H1 (cell line): ENCODE measurements at regions not wholly inside any gene's neighbourhood (a gene's known extent, or its start where the extent isn't known, plus 50 kb on each side); places are given as distances from the start of the nearest gene placed in this dataset.

Experiments
- CTCF ChIA-PET: fragments of 300-600 bp; sonication (Branson Sonifier 250); formaldehyde crosslinking; loops from one replicate; lab custom pipeline; 2021; ENCODE audit not compliant: partially characterized antibody; lab: Charles Lee
- POLR2A ChIA-PET: fragments of 300-600 bp; sonication (Branson Sonifier 250); formaldehyde crosslinking; loops from one replicate; lab custom pipeline; 2021; ENCODE audit warnings: inconsistent platforms; ENCODE audit not compliant: partially characterized antibody; lab: Charles Lee
- DNase-seq, 2 experiments: peaks; one replicate each; pipeline versions ENCODE4 v3.0.0 to v3.0.0-alpha.2; 2010 to 2022; ENCODE audit warnings: low spot score in 2 of 2, low read depth in 1 of 2, mixed read lengths in 1 of 2
- FAIRE-seq: peaks from 2 replicates; lab custom pipeline; 2011; peaks lifted over from hg19 to GRCh38; lab: Jason Lieb, UNC
- H2AFZ ChIP-seq: 2 replicates; pipeline ENCODE4 v1.8.1; 2012; ENCODE audit warnings: low read length, inconsistent platforms
- H2AK5ac ChIP-seq: 2 replicates; pipeline ENCODE4 v1.6.1; 2013; ENCODE audit warnings: low read depth, low read length
- H2BK120ac ChIP-seq: replicated peaks from 2 replicates; pipeline ENCODE3; 2013; ENCODE audit warnings: low read depth, low read length, inconsistent platforms
- H2BK12ac ChIP-seq: 2 replicates; pipeline ENCODE4 v1.6.1; 2013; ENCODE audit warnings: low read depth, low read length
- H2BK15ac ChIP-seq: 2 replicates; pipeline ENCODE4 v1.6.1; 2013; ENCODE audit warnings: low read length
- H2BK20ac ChIP-seq: 2 replicates; pipeline ENCODE4 v1.6.1; 2013; ENCODE audit warnings: low read length
- H2BK5ac ChIP-seq: 2 replicates; pipeline ENCODE4 v1.6.1; 2013; ENCODE audit warnings: low read depth, low read length
- H3K14ac ChIP-seq: 2 replicates; pipeline ENCODE4 v1.6.1; 2013; ENCODE audit warnings: inconsistent platforms; ENCODE audit not compliant: insufficient read length
- H3K18ac ChIP-seq: 2 replicates; pipeline ENCODE4 v1.6.1; 2013; ENCODE audit warnings: low read length; ENCODE audit errors: extremely low read depth
- H3K23ac ChIP-seq: 2 replicates; pipeline ENCODE4 v1.6.1; 2013; ENCODE audit warnings: inconsistent platforms; ENCODE audit not compliant: insufficient read length
- H3K23me2 ChIP-seq: 2 replicates; pipeline ENCODE4 v1.6.1; 2013; ENCODE audit warnings: low read depth, low read length
- H3K27ac ChIP-seq: 2 replicates; pipeline ENCODE4 v1.6.1; 2011; ENCODE audit warnings: low read depth, low read length, inconsistent platforms
- H3K27me3 ChIP-seq, 4 experiments: replicated peaks in 1 of 4; 1 replicate in 1 of 4; 2 replicates in 3 of 4; pipeline versions ENCODE4 v1.6.1 to v1.8.1; 2011 to 2013; ENCODE audit warnings: low read length in 3 of 4, mild to moderate bottlenecking in 3 of 4, inconsistent platforms in 2 of 4, mixed read lengths in 2 of 4, moderate library complexity in 1 of 4; ENCODE audit not compliant: control insufficient read depth in 3 of 4, insufficient read depth in 3 of 4; ENCODE audit errors: extremely low read depth in 1 of 4
- H3K36me3 ChIP-seq, 4 experiments: 2 replicates each; pipeline versions ENCODE4 v1.6.1 to v1.8.1; 2011 to 2013; ENCODE audit warnings: mild to moderate bottlenecking in 4 of 4, low read length in 3 of 4, moderate library complexity in 2 of 4, control low read depth in 1 of 4, inconsistent platforms in 1 of 4; ENCODE audit not compliant: insufficient read depth in 4 of 4, control insufficient read depth in 2 of 4
- H3K4ac ChIP-seq: replicated peaks from 2 replicates; pipeline ENCODE3; 2013; ENCODE audit warnings: low read length, low read depth, mixed read lengths, inconsistent platforms; ENCODE audit not compliant: insufficient read length
- H3K4me1 ChIP-seq, 4 experiments: replicated peaks in 1 of 4; 1 replicate in 1 of 4; 2 replicates in 3 of 4; pipeline versions ENCODE4 v1.6.1 to v1.8.1; 2011 to 2013; ENCODE audit warnings: low read length in 3 of 4, inconsistent platforms in 2 of 4, mixed read lengths in 1 of 4; ENCODE audit not compliant: insufficient read depth in 4 of 4, control insufficient read depth in 3 of 4
- H3K4me2 ChIP-seq, 2 experiments: 2 replicates each; pipeline versions ENCODE4 v1.6.1 to v1.8.1; 2011 to 2013; ENCODE audit warnings: low read depth in 2 of 2, low read length in 2 of 2, control low read depth in 1 of 2, inconsistent platforms in 1 of 2, mild to moderate bottlenecking in 1 of 2; ENCODE audit not compliant: insufficient read depth in 1 of 2
- H3K4me3 ChIP-seq, 4 experiments: fragments of 200-600, 300-600 bp in 1 of 4; sonication (generic), shearing (Covaris generic), sonication (Bioruptor Twin) in 1 of 4; 2 replicates each; pipeline versions ENCODE4 v1.5.1 to v1.8.1; 2011 to 2016; ENCODE audit warnings: low read length in 4 of 4, low read depth in 3 of 4, control low read depth in 2 of 4, inconsistent platforms in 2 of 4, mild to moderate bottlenecking in 2 of 4, mixed read lengths in 1 of 4, moderate library complexity in 1 of 4; ENCODE audit not compliant: insufficient read depth in 2 of 4; ENCODE audit errors: extremely low read depth in 1 of 4
- H3K56ac ChIP-seq: replicated peaks from 2 replicates; pipeline ENCODE3; 2013; ENCODE audit warnings: low read depth, mild to moderate bottlenecking, mixed read lengths, low read length, inconsistent platforms; ENCODE audit not compliant: insufficient read length
- H3K79me1 ChIP-seq: 2 replicates; pipeline ENCODE4 v1.6.1; 2013; ENCODE audit warnings: low read depth, low read length, control low read depth
- H3K79me2 ChIP-seq, 2 experiments: 2 replicates each; pipeline versions ENCODE4 v1.6.1 to v1.8.1; 2012 to 2013; ENCODE audit warnings: low read length in 2 of 2, mild to moderate bottlenecking in 2 of 2, inconsistent platforms in 1 of 2; ENCODE audit not compliant: insufficient read depth in 2 of 2, control insufficient read depth in 1 of 2
- H3K9ac ChIP-seq, 4 experiments: replicated peaks in 1 of 4; 1 replicate in 1 of 4; 2 replicates in 3 of 4; pipeline versions ENCODE4 v1.6.1 to v1.8.1; 2011 to 2013; ENCODE audit warnings: low read depth in 3 of 4, low read length in 3 of 4, control low read depth in 2 of 4, mild to moderate bottlenecking in 2 of 4, moderate library complexity in 2 of 4, inconsistent platforms in 1 of 4; ENCODE audit errors: extremely low read depth in 1 of 4
- H3K9me3 ChIP-seq, 2 experiments: 2 replicates each; pipeline versions ENCODE4 v1.6.1 to v1.8.1; 2012 to 2013; ENCODE audit warnings: mild to moderate bottlenecking in 2 of 2, moderate library complexity in 2 of 2, control low read depth in 1 of 2, inconsistent platforms in 1 of 2, low read depth in 1 of 2, low read length in 1 of 2, mixed read lengths in 1 of 2; ENCODE audit not compliant: insufficient read depth in 2 of 2
- H4K20me1 ChIP-seq, 2 experiments: replicated peaks in 1 of 2; 2 replicates each; pipeline versions ENCODE3 to v1.8.1; 2011 to 2013; ENCODE audit warnings: inconsistent platforms in 2 of 2, low read length in 2 of 2, mild to moderate bottlenecking in 1 of 2; ENCODE audit not compliant: insufficient read depth in 2 of 2, control insufficient read depth in 1 of 2
- H4K5ac ChIP-seq: 2 replicates; pipeline ENCODE4 v1.6.1; 2013; ENCODE audit warnings: low read length, low read depth, mixed read lengths, inconsistent platforms; ENCODE audit not compliant: insufficient read length
- H4K8ac ChIP-seq: 2 replicates; pipeline ENCODE4 v1.8.0; 2013; ENCODE audit warnings: mild to moderate bottlenecking, moderate library complexity, low read length, inconsistent platforms; ENCODE audit not compliant: insufficient read depth; ENCODE audit errors: extremely low read depth
- H4K91ac ChIP-seq: replicated peaks from 2 replicates; pipeline ENCODE3; 2013; ENCODE audit warnings: low read length, mixed read lengths, inconsistent platforms; ENCODE audit not compliant: insufficient read length
- JUND ChIP-seq: IDR thresholded peaks from 2 replicates; pipeline ENCODE4 v1.6.1; 2011; ENCODE audit warnings: mild to moderate bottlenecking, improper control_type of control experiment, low read length
- WGBS, 2 experiments: shearing (Covaris generic) in 1 of 2; methylation state at CpG; one replicate each; pipeline versions ENCODE4 v1.1.6 to v1.1.7; 2013 to 2015; ENCODE audit warnings: low lambda C conversion rate in 2 of 2, mixed read lengths in 2 of 2, inconsistent platforms in 1 of 2, low coverage in 1 of 2, missing lambda C conversion rate in 1 of 2; ENCODE audit not compliant: insufficient replicate concordance in 2 of 2, insufficient coverage in 1 of 2, insufficient read length in 1 of 2; ENCODE audit errors: extremely low coverage in 1 of 2, missing lambda C conversion rate in 1 of 2; 5-methylcytosine and 5-hydroxymethylcytosine counted together

DNA sequence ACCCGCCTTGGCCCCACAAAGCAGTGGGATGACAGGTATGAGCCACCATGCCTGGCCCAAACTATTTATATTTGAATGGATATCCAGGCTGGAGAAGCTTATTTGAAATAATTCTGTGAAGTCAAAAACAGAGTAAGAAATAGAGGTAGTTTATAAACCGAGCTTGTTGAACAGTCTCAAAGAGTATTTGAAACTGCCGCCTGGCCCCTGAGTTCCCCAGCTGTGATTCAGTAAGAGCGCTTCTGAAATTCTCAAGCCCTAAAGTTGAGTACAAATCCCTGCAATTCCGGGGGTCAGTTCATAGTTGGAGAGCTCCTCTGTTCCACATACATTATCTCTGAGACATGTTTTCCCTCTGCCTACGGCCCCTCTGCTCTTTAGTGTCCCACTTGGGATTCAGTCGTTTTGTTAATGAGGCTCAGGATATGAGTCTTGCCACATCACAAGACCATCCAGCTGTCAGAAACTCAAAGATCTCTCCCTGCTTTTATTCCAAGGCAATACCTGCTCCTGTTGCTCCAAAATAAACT lies 127.8 kb downstream of the SOD2 start:
- no peak overlapping the region for H4K91ac ChIP-seq
- H3K79me1 ChIP-seq: no peaks in the 10 kb centered on the region
- ChIA-PET POLR2A (no interaction called here), CTCF (interaction anchor here (1.5 kb wide), 1 partner anchor 391 kb away, joined by 3 read pairs; no protein-coding TSS in a partner anchor)
- no peak overlapping the region for H4K8ac ChIP-seq
- no peak overlapping the region for H4K5ac ChIP-seq
- H3K14ac ChIP-seq: no peak overlapping the region
- FAIRE-seq (no peak), DNase-seq (no peak)
- H3K9ac ChIP-seq: no peak overlapping the region
- H2BK20ac ChIP-seq: no peak overlapping the region
- no peak overlapping the region for H3K18ac ChIP-seq
- H3K9me3 ChIP-seq: peaks cover 70 to 85% of the 10 kb centered on the region in 2 experiments
- H3K23ac ChIP-seq: no peak overlapping the region
- H2BK120ac ChIP-seq: no peak overlapping the region
- H3K36me3 ChIP-seq: no peaks in the 10 kb centered on the region
- no peak overlapping the region for H3K4me3 ChIP-seq
- TF ChIP-seq JUND: no peak
- no peak overlapping the region for H2BK15ac ChIP-seq
- no peaks in the 10 kb centered on the region for H3K79me2 ChIP-seq
- no peak overlapping the region for H2AFZ ChIP-seq
- H2BK5ac ChIP-seq: no peak overlapping the region
- WGBS, 2 experiments: 81% methylated on average over 7 of the region's 7 CpGs; no CpG with 5 or more reads in 1 of the 2 experiments
- H3K27me3 ChIP-seq: no peaks in the 10 kb centered on the region
- H3K27ac ChIP-seq: no peak overlapping the region
- no peaks in the 10 kb centered on the region for H3K23me2 ChIP-seq
- no peak overlapping the region for H3K4ac ChIP-seq
- H3K4me2 ChIP-seq: no peak overlapping the region
- no peak overlapping the region for H2BK12ac ChIP-seq
- H4K20me1 ChIP-seq: no peaks in the 10 kb centered on the region
- no peak overlapping the region for H3K56ac ChIP-seq
- H3K4me1 ChIP-seq: no peaks in the 10 kb centered on the region
- no peak overlapping the region for H2AK5ac ChIP-seq
